ENCODE measurements at regions not wholly inside any gene's neighbourhood (a gene's known extent, or its start where the extent isn't known, plus 50 kb on each side); places are given as distances from the start of the nearest gene placed in this dataset.

GRCh38 chr2:147660680-147661079 lies 184.1 kb upstream of the ACVR2A start:
- Histone ChIP-seq H3K27me3 (ENCODE audit: control insufficient read depth in 5 of 5, insufficient read depth in 4 of 5, low read length in 5 of 5) (no peaks in the 10 kb centered on the region), H3K36me3 (ENCODE audit: control insufficient read depth in 5 of 5, insufficient read depth in 5 of 5, low read length in 5 of 5) (no peaks in the 10 kb centered on the region), H3K9ac (ENCODE audit: low read length in 5 of 5) (no peak overlapping the region)

GRCh38 chr2:147659051-147659450 lies 185.8 kb upstream of the ACVR2A start:
- Histone ChIP-seq H3K9ac (ENCODE audit: low read length in 5 of 5) (no peak overlapping the region), H3K27ac (ENCODE audit: low read depth, low read length) (no peak overlapping the region), H3K36me3 (ENCODE audit: control insufficient read depth in 5 of 5, insufficient read depth in 5 of 5, low read length in 5 of 5) (no peaks in the 10 kb centered on the region)

More at GRCh38 chr2:147660680-147661079, 184.1 kb upstream of the ACVR2A start:
- H3K4me1 ChIP-seq (ENCODE audit: control insufficient read depth in 5 of 5, insufficient read depth in 5 of 5, low read length in 5 of 5): peaks cover 0 to 5% (median 0%) of the 10 kb centered on the region in 5 donors
- H3K27ac ChIP-seq (ENCODE audit: low read depth, low read length): no peak overlapping the region
- H3K4me3 ChIP-seq (ENCODE audit: low read depth in 1 of 5, low read length in 5 of 5): no peak overlapping the region
- H3K9me3 ChIP-seq (ENCODE audit: control insufficient read depth in 5 of 5, low read length in 5 of 5): no peaks in the 10 kb centered on the region

GRCh38 chr2:147657086-147658000 lies 187.5 kb upstream of the ACVR2A start:
- no peaks in the 10 kb centered on the region for H3K27me3 ChIP-seq (ENCODE audit: control insufficient read depth in 5 of 5, insufficient read depth in 4 of 5, low read length in 5 of 5)
- H3K27ac ChIP-seq (ENCODE audit: low read depth, low read length): no peak overlapping the region
- H3K4me1 ChIP-seq (ENCODE audit: control insufficient read depth in 5 of 5, insufficient read depth in 5 of 5, low read length in 5 of 5): no peaks in the 10 kb centered on the region
- no peak overlapping the region for H3K9ac ChIP-seq (ENCODE audit: low read length in 5 of 5)
- no peaks in the 10 kb centered on the region for H3K9me3 ChIP-seq (ENCODE audit: control insufficient read depth in 5 of 5, low read length in 5 of 5)
- no peak overlapping the region for H3K4me3 ChIP-seq (ENCODE audit: low read depth in 1 of 5, low read length in 5 of 5)
- no peaks in the 10 kb centered on the region for H3K36me3 ChIP-seq (ENCODE audit: control insufficient read depth in 5 of 5, insufficient read depth in 5 of 5, low read length in 5 of 5)

More at GRCh38 chr2:147659051-147659450, 185.8 kb upstream of the ACVR2A start:
- H3K4me3 ChIP-seq (ENCODE audit: low read depth in 1 of 5, low read length in 5 of 5): no peak overlapping the region
- H3K4me1 ChIP-seq (ENCODE audit: control insufficient read depth in 5 of 5, insufficient read depth in 5 of 5, low read length in 5 of 5): peaks cover 0 to 4% (median 0%) of the 10 kb centered on the region in 5 donors
- H3K9me3 ChIP-seq (ENCODE audit: control insufficient read depth in 5 of 5, low read length in 5 of 5): no peaks in the 10 kb centered on the region
- H3K27me3 ChIP-seq (ENCODE audit: control insufficient read depth in 5 of 5, insufficient read depth in 4 of 5, low read length in 5 of 5): no peaks in the 10 kb centered on the region

- Histone ChIP-seq H3K9ac (ENCODE audit: low read length in 5 of 5) (no peak overlapping the region), H3K4me3 (ENCODE audit: low read depth in 1 of 5, low read length in 5 of 5) (no peak overlapping the region), H3K4me1 (ENCODE audit: control insufficient read depth in 5 of 5, insufficient read depth in 5 of 5, low read length in 5 of 5) (no peaks in the 10 kb centered on the region), H3K9me3 (ENCODE audit: control insufficient read depth in 5 of 5, low read length in 5 of 5) (no peaks in the 10 kb centered on the region), H3K27ac (ENCODE audit: low read depth, low read length) (no peak overlapping the region), H3K27me3 (ENCODE audit: control insufficient read depth in 5 of 5, insufficient read depth in 4 of 5, low read length in 5 of 5) (no peaks in the 10 kb centered on the region), H3K36me3 (ENCODE audit: control insufficient read depth in 5 of 5, insufficient read depth in 5 of 5, low read length in 5 of 5) (no peaks in the 10 kb centered on the region)
Measured at GRCh38 chr2:147649998-147650397, 194.8 kb upstream of the ACVR2A start.

GRCh38 chr2:147649286-147649685 lies 195.5 kb upstream of the ACVR2A start:
- H3K4me1 ChIP-seq (ENCODE audit: control insufficient read depth in 5 of 5, insufficient read depth in 5 of 5, low read length in 5 of 5): no peaks in the 10 kb centered on the region
- H3K27me3 ChIP-seq (ENCODE audit: control insufficient read depth in 5 of 5, insufficient read depth in 4 of 5, low read length in 5 of 5): no peaks in the 10 kb centered on the region
- no peaks in the 10 kb centered on the region for H3K36me3 ChIP-seq (ENCODE audit: control insufficient read depth in 5 of 5, insufficient read depth in 5 of 5, low read length in 5 of 5)
- H3K9me3 ChIP-seq (ENCODE audit: control insufficient read depth in 5 of 5, low read length in 5 of 5): no peaks in the 10 kb centered on the region
- H3K9ac ChIP-seq (ENCODE audit: low read length in 5 of 5): no peak overlapping the region
- H3K27ac ChIP-seq (ENCODE audit: low read depth, low read length): no peak overlapping the region
- no peak overlapping the region for H3K4me3 ChIP-seq (ENCODE audit: low read depth in 1 of 5, low read length in 5 of 5)

- Histone ChIP-seq H3K27ac (ENCODE audit: low read depth, low read length) (no peak overlapping the region), H3K27me3 (ENCODE audit: control insufficient read depth in 5 of 5, insufficient read depth in 4 of 5, low read length in 5 of 5) (no peaks in the 10 kb centered on the region), H3K9me3 (ENCODE audit: control insufficient read depth in 5 of 5, low read length in 5 of 5) (no peaks in the 10 kb centered on the region), H3K4me3 (ENCODE audit: low read depth in 1 of 5, low read length in 5 of 5) (no peak overlapping the region), H3K36me3 (ENCODE audit: control insufficient read depth in 5 of 5, insufficient read depth in 5 of 5, low read length in 5 of 5) (no peaks in the 10 kb centered on the region), H3K9ac (ENCODE audit: low read length in 5 of 5) (no peak overlapping the region), H3K4me1 (ENCODE audit: control insufficient read depth in 5 of 5, insufficient read depth in 5 of 5, low read length in 5 of 5) (no peaks in the 10 kb centered on the region)
Measured at GRCh38 chr2:147648471-147648870, 196.4 kb upstream of the ACVR2A start.

- Histone ChIP-seq H3K27ac (ENCODE audit: low read depth, low read length) (no peak overlapping the region), H3K9ac (ENCODE audit: low read length in 5 of 5) (no peak overlapping the region), H3K27me3 (ENCODE audit: control insufficient read depth in 5 of 5, insufficient read depth in 4 of 5, low read length in 5 of 5) (no peaks in the 10 kb centered on the region), H3K36me3 (ENCODE audit: control insufficient read depth in 5 of 5, insufficient read depth in 5 of 5, low read length in 5 of 5) (no peaks in the 10 kb centered on the region), H3K9me3 (ENCODE audit: control insufficient read depth in 5 of 5, low read length in 5 of 5) (no peaks in the 10 kb centered on the region), H3K4me3 (ENCODE audit: low read depth in 1 of 5, low read length in 5 of 5) (no peak overlapping the region), H3K4me1 (ENCODE audit: control insufficient read depth in 5 of 5, insufficient read depth in 5 of 5, low read length in 5 of 5) (no peaks in the 10 kb centered on the region)
Measured at GRCh38 chr2:147647816-147648215, 197.0 kb upstream of the ACVR2A start.

- no peaks in the 10 kb centered on the region for H3K4me1 ChIP-seq (ENCODE audit: control insufficient read depth in 5 of 5, insufficient read depth in 5 of 5, low read length in 5 of 5)
Measured at GRCh38 chr2:147646818-147647468, 197.9 kb upstream of the ACVR2A start.

GRCh38 chr2:147644491-147644890 lies 200.3 kb upstream of the ACVR2A start:
- no peaks in the 10 kb centered on the region for H3K27me3 ChIP-seq (ENCODE audit: control insufficient read depth in 5 of 5, insufficient read depth in 4 of 5, low read length in 5 of 5)
- H3K27ac ChIP-seq (ENCODE audit: low read depth, low read length): no peak overlapping the region
- H3K4me3 ChIP-seq (ENCODE audit: low read depth in 1 of 5, low read length in 5 of 5): no peak overlapping the region
- no peaks in the 10 kb centered on the region for H3K4me1 ChIP-seq (ENCODE audit: control insufficient read depth in 5 of 5, insufficient read depth in 5 of 5, low read length in 5 of 5)
- H3K36me3 ChIP-seq (ENCODE audit: control insufficient read depth in 5 of 5, insufficient read depth in 5 of 5, low read length in 5 of 5): no peaks in the 10 kb centered on the region
- H3K9ac ChIP-seq (ENCODE audit: low read length in 5 of 5): no peak overlapping the region
- no peaks in the 10 kb centered on the region for H3K9me3 ChIP-seq (ENCODE audit: control insufficient read depth in 5 of 5, low read length in 5 of 5)

More at GRCh38 chr2:147646818-147647468, 197.9 kb upstream of the ACVR2A start:
- H3K4me3 ChIP-seq (ENCODE audit: low read depth in 1 of 5, low read length in 5 of 5): no peak overlapping the region
- no peaks in the 10 kb centered on the region for H3K27me3 ChIP-seq (ENCODE audit: control insufficient read depth in 5 of 5, insufficient read depth in 4 of 5, low read length in 5 of 5)
- H3K9me3 ChIP-seq (ENCODE audit: control insufficient read depth in 5 of 5, low read length in 5 of 5): no peaks in the 10 kb centered on the region
- H3K9ac ChIP-seq (ENCODE audit: low read length in 5 of 5): no peak overlapping the region
- no peak overlapping the region for H3K27ac ChIP-seq (ENCODE audit: low read depth, low read length)
- H3K36me3 ChIP-seq (ENCODE audit: control insufficient read depth in 5 of 5, insufficient read depth in 5 of 5, low read length in 5 of 5): no peaks in the 10 kb centered on the region

- H3K36me3 ChIP-seq (ENCODE audit: control insufficient read depth in 5 of 5, insufficient read depth in 5 of 5, low read length in 5 of 5): no peaks in the 10 kb centered on the region
- no peaks in the 10 kb centered on the region for H3K9me3 ChIP-seq (ENCODE audit: control insufficient read depth in 5 of 5, low read length in 5 of 5)
- no peaks in the 10 kb centered on the region for H3K27me3 ChIP-seq (ENCODE audit: control insufficient read depth in 5 of 5, insufficient read depth in 4 of 5, low read length in 5 of 5)
- no peak overlapping the region for H3K4me3 ChIP-seq (ENCODE audit: low read depth in 1 of 5, low read length in 5 of 5)
- no peaks in the 10 kb centered on the region for H3K4me1 ChIP-seq (ENCODE audit: control insufficient read depth in 5 of 5, insufficient read depth in 5 of 5, low read length in 5 of 5)
- no peak overlapping the region for H3K9ac ChIP-seq (ENCODE audit: low read length in 5 of 5)
- no peak overlapping the region for H3K27ac ChIP-seq (ENCODE audit: low read depth, low read length)
Measured at GRCh38 chr2:147642765-147643164, 202.1 kb upstream of the ACVR2A start.
